ENCODE measurements at regions not wholly inside any gene's neighbourhood (a gene's known extent, or its start where the extent isn't known, plus 50 kb on each side); places are given as distances from the start of the nearest gene placed in this dataset.

DNA sequence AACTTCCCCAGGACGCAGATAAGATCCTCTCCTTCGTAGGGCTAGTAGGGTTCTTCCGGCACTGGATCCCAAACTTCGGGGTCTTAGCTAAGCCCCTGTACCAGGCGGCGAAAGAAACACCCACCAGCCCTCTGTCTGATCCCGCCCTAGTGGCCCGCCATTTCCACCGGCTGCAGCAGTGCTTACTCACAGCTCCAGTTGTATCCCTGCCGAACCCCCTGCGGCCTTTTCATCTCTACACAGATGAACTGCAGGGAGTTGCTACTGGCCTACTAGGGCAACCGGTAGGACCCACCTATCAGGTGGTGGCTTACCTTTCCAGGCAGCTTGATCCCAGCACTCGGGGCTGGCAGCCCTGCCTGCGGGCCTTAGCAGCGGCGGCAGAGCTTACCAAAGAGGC lies 961.2 kb downstream of the RPA4 start:
- intact Hi-C loops (cut with micrococcal nuclease), result no loop called here
- H3K9me3 ChIP-seq (ENCODE audit: control insufficient read depth, insufficient read depth, low read length), result peaks cover 11% of the 10 kb centered on the region
- no peaks in the 10 kb centered on the region for H3K4me1 ChIP-seq (ENCODE audit: control insufficient read depth, insufficient read depth, low read length)
- Mint-ChIP-seq H3K4me1 (no peaks in the 10 kb centered on the region), H3K9me3 (peaks cover 19 to 24% of the 10 kb centered on the region in 2 donors), H3K27ac (no peak overlapping the region), H3K36me3 (peaks cover 7% of the 10 kb centered on the region), H3K27me3 (ENCODE audit: low read depth in 2 of 2) (no peaks in the 10 kb centered on the region), H3K4me3 (no peak overlapping the region)
- no peaks in the 10 kb centered on the region for H3K27me3 ChIP-seq (ENCODE audit: control insufficient read depth, insufficient read depth, low read length)
- 96% methylated on average over 16 of the region's 16 CpGs for WGBS (ENCODE audit: insufficient coverage)
- no peak for DNase-seq
- ATAC-seq, result no peak
- no peak overlapping the region for H3K4me3 ChIP-seq (ENCODE audit: low read length)
- TF ChIP-seq, protein P1, sequence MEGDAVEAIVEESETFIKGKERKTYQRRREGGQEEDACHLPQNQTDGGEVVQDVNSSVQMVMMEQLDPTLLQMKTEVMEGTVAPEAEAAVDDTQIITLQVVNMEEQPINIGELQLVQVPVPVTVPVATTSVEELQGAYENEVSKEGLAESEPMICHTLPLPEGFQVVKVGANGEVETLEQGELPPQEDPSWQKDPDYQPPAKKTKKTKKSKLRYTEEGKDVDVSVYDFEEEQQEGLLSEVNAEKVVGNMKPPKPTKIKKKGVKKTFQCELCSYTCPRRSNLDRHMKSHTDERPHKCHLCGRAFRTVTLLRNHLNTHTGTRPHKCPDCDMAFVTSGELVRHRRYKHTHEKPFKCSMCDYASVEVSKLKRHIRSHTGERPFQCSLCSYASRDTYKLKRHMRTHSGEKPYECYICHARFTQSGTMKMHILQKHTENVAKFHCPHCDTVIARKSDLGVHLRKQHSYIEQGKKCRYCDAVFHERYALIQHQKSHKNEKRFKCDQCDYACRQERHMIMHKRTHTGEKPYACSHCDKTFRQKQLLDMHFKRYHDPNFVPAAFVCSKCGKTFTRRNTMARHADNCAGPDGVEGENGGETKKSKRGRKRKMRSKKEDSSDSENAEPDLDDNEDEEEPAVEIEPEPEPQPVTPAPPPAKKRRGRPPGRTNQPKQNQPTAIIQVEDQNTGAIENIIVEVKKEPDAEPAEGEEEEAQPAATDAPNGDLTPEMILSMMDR (IDR thresholded peaks at IDR 0.05), result no peak
- H3K36me3 ChIP-seq (ENCODE audit: control insufficient read depth, insufficient read depth, low read length), result no peaks in the 10 kb centered on the region
- H3K27ac ChIP-seq (ENCODE audit: low read length), result no peak overlapping the region

DNA sequence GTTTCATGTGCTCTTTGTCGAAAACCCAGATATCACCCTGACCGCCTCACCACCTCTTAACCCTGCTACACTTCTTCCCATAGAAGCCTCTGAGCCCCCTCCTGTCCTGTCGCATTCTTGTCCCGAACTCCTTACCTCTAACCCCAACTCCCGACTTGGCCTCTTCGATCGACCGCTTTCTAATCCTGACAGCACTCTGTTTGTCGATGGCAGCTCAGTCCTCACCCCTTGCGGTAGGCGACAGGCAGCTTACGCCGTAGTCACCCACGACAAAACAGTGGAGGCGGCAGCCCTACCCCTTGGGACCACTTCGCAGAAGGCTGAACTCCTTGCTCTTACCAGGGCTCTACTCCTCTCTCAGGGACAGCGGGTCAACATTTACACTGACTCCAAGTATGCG lies 961.7 kb downstream of the RPA4 start:
- Histone ChIP-seq H3K36me3 (ENCODE audit: control insufficient read depth, insufficient read depth, low read length) (no peaks in the 10 kb centered on the region), H3K27ac (ENCODE audit: low read length) (no peak overlapping the region), H3K4me3 (ENCODE audit: low read length) (no peak overlapping the region), H3K9me3 (ENCODE audit: control insufficient read depth, insufficient read depth, low read length) (peaks cover 11% of the 10 kb centered on the region), H3K4me1 (ENCODE audit: control insufficient read depth, insufficient read depth, low read length) (no peaks in the 10 kb centered on the region), H3K27me3 (ENCODE audit: control insufficient read depth, insufficient read depth, low read length) (no peaks in the 10 kb centered on the region)
- Mint-ChIP-seq H3K4me1 (no peaks in the 10 kb centered on the region), H3K27ac (no peak overlapping the region), H3K36me3 (peaks cover 7% of the 10 kb centered on the region), H3K9me3 (peaks cover 19 to 24% of the 10 kb centered on the region in 2 donors), H3K27me3 (ENCODE audit: low read depth in 2 of 2) (no peaks in the 10 kb centered on the region), H3K4me3 (no peak overlapping the region)
- TF ChIP-seq, protein P1 (IDR thresholded peaks at IDR 0.05), result no peak
- intact Hi-C loops (cut with micrococcal nuclease), result no loop called here
- WGBS (ENCODE audit: insufficient coverage), result 96% methylated on average over 17 of the region's 18 CpGs
- ATAC-seq (no peak), DNase-seq (no peak)

DNA sequence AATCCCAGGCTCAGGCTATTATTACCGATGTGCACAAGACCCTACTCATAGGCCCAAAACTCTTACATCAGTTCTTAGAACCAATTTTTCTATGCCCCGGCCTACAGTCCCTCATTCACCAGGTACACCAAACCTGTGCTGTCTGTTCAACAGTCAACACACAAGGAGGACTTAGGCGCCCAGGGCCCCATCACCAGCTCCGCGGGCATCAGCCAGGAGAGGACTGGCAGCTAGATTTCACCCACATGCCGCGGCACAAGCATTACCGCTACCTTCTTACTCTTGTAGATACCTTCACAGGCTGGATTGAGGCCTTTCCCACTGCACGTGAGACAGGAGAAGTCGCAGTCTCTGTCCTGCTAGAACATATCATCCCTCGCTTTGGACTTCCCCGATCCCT lies 962.5 kb downstream of the RPA4 start:
- no peak for ATAC-seq
- Mint-ChIP-seq H3K36me3 (peaks cover 7% of the 10 kb centered on the region), H3K4me3 (no peak overlapping the region), H3K27me3 (ENCODE audit: low read depth in 2 of 2) (no peaks in the 10 kb centered on the region), H3K4me1 (no peaks in the 10 kb centered on the region), H3K27ac (no peak overlapping the region), H3K9me3 (peaks cover 20 to 24% of the 10 kb centered on the region in 2 donors)
- Histone ChIP-seq H3K4me1 (ENCODE audit: control insufficient read depth, insufficient read depth, low read length) (no peaks in the 10 kb centered on the region), H3K36me3 (ENCODE audit: control insufficient read depth, insufficient read depth, low read length) (no peaks in the 10 kb centered on the region), H3K27me3 (ENCODE audit: control insufficient read depth, insufficient read depth, low read length) (no peaks in the 10 kb centered on the region), H3K27ac (ENCODE audit: low read length) (no peak overlapping the region), H3K9me3 (ENCODE audit: control insufficient read depth, insufficient read depth, low read length) (peaks cover 11% of the 10 kb centered on the region), H3K4me3 (ENCODE audit: low read length) (no peak overlapping the region)
- WGBS (ENCODE audit: insufficient coverage), result 88% methylated on average over 12 of the region's 12 CpGs
- TF ChIP-seq, protein P1 (IDR thresholded peaks at IDR 0.05), result no peak
- no peak for DNase-seq
- intact Hi-C loops (cut with micrococcal nuclease), result no loop called here

- no peak overlapping the region for H3K4me3 ChIP-seq (ENCODE audit: low read length)
- ATAC-seq, result no peak
- H3K9me3 ChIP-seq (ENCODE audit: control insufficient read depth, insufficient read depth, low read length), result peaks cover 11% of the 10 kb centered on the region
- Mint-ChIP-seq H3K36me3 (peaks cover 7% of the 10 kb centered on the region), H3K27me3 (ENCODE audit: low read depth in 2 of 2) (no peaks in the 10 kb centered on the region), H3K4me1 (no peaks in the 10 kb centered on the region), H3K27ac (no peak overlapping the region), H3K9me3 (peaks cover 21 to 27% of the 10 kb centered on the region in 2 donors), H3K4me3 (no peak overlapping the region)
- intact Hi-C loops (cut with micrococcal nuclease), result no loop called here
- no peaks in the 10 kb centered on the region for H3K36me3 ChIP-seq (ENCODE audit: control insufficient read depth, insufficient read depth, low read length)
- TF ChIP-seq, protein P1 (IDR thresholded peaks at IDR 0.05), result no peak
- DNase-seq, result no peak
- 96% methylated on average over 23 of the region's 25 CpGs for WGBS (ENCODE audit: insufficient coverage)
- no peaks in the 10 kb centered on the region for H3K27me3 ChIP-seq (ENCODE audit: control insufficient read depth, insufficient read depth, low read length)
- no peak overlapping the region for H3K27ac ChIP-seq (ENCODE audit: low read length)
- H3K4me1 ChIP-seq (ENCODE audit: control insufficient read depth, insufficient read depth, low read length), result no peaks in the 10 kb centered on the region
Measured at GRCh38 chrX:97846718-97847237, 963.1 kb downstream of the RPA4 start.

Measured in natural killer cell (primary cell).